CD14-positive monocyte (primary cell): ENCODE measurements at regions not wholly inside any gene's neighbourhood (a gene's known extent, or its start where the extent isn't known, plus 50 kb on each side); places are given as distances from the start of the nearest gene placed in this dataset.

ENCODE experiments used
- DNase-seq, 3 donors: peaks; one replicate each; pipeline ENCODE4 v3.0.0-alpha.2; 2011 to 2022
- H2AFZ ChIP-seq: 2 replicates; pipeline ENCODE4 v1.6.0; 2012; ENCODE audit warnings: mild to moderate bottlenecking, low read depth, low read length, inconsistent platforms; ENCODE audit not compliant: insufficient read depth, poor library complexity, severe bottlenecking
- H3K27ac ChIP-seq, 2 donors: 1 replicate in 1 of 2; 2 replicates in 1 of 2; pipeline ENCODE4 v1.5.1; 2012 to 2013; ENCODE audit warnings: low read length in 2 of 2, control low read depth in 1 of 2, inconsistent platforms in 1 of 2, low read depth in 1 of 2, mild to moderate bottlenecking in 1 of 2
- H3K27me3 ChIP-seq, 2 donors: one replicate each; pipeline versions ENCODE4 v1.6.0 to v1.6.1; 2011 to 2013; ENCODE audit warnings: low read length in 2 of 2; ENCODE audit not compliant: control insufficient read depth in 2 of 2, insufficient read depth in 2 of 2
- H3K36me3 ChIP-seq, 2 donors: replicated peaks in 1 of 2; 1 replicate in 1 of 2; 2 replicates in 1 of 2; pipeline versions ENCODE4 v1.5.1 to v1.6.1; 2012 to 2013; ENCODE audit warnings: low read length in 2 of 2, control low read depth in 1 of 2, inconsistent platforms in 1 of 2, mild to moderate bottlenecking in 1 of 2; ENCODE audit not compliant: insufficient read depth in 2 of 2, control insufficient read depth in 1 of 2
- H3K4me1 ChIP-seq, 2 donors: 1 replicate in 1 of 2; 2 replicates in 1 of 2; pipeline versions ENCODE4 v1.5.1 to v1.6.1; 2012 to 2013; ENCODE audit warnings: low read length in 2 of 2, control low read depth in 1 of 2, inconsistent platforms in 1 of 2, mild to moderate bottlenecking in 1 of 2, moderate library complexity in 1 of 2; ENCODE audit not compliant: insufficient read depth in 2 of 2, control insufficient read depth in 1 of 2
- H3K4me2 ChIP-seq: replicated peaks from 2 replicates; pipeline ENCODE3; 2012; ENCODE audit warnings: low read length, moderate library complexity, mild to moderate bottlenecking; ENCODE audit not compliant: poor library complexity, severe bottlenecking; ENCODE audit errors: extremely low read depth
- H3K4me3 ChIP-seq, 3 experiments: fragments of 200-600 bp in 1 of 3; sonication (generic) in 1 of 3; replicated peaks in 1 of 3; 1 replicate in 2 of 3; 2 replicates in 1 of 3; pipeline ENCODE4 v1.5.1; 2011 to 2013; ENCODE audit warnings: low read length in 3 of 3, mild to moderate bottlenecking in 3 of 3, control low read depth in 2 of 3, low read depth in 2 of 3, inconsistent platforms in 1 of 3, moderate library complexity in 1 of 3
- H3K79me2 ChIP-seq: 2 replicates; pipeline ENCODE4 v1.6.0; 2012; ENCODE audit warnings: mild to moderate bottlenecking, control low read depth, inconsistent platforms, low read length, moderate library complexity; ENCODE audit not compliant: insufficient read depth
- H3K9ac ChIP-seq: 2 replicates; pipeline ENCODE4 v1.6.0; 2017; ENCODE audit warnings: low read length, mild to moderate bottlenecking; ENCODE audit not compliant: insufficient read depth, poor library complexity, severe bottlenecking
- H3K9me3 ChIP-seq, 2 donors: replicated peaks in 1 of 2; 1 replicate in 1 of 2; 2 replicates in 1 of 2; pipeline versions ENCODE4 v1.5.1 to v1.6.1; 2012 to 2013; ENCODE audit warnings: low read length in 2 of 2, control low read depth in 1 of 2; ENCODE audit not compliant: control insufficient read depth in 1 of 2, insufficient read depth in 1 of 2
- H4K20me1 ChIP-seq: 2 replicates; pipeline ENCODE4 v1.6.0; 2012; ENCODE audit warnings: mild to moderate bottlenecking, low read length, control low read depth, moderate library complexity; ENCODE audit not compliant: insufficient read depth
- H3K27ac Mint-ChIP-seq, 7 donors: one replicate each; pipeline ENCODE4 v1.8.0; 2020; ENCODE audit warnings: mild to moderate bottlenecking in 7 of 7, mixed read lengths in 7 of 7, moderate library complexity in 6 of 7, inconsistent platforms in 2 of 7
- H3K27me3 Mint-ChIP-seq, 3 donors: one replicate each; pipeline ENCODE4 v1.8.0; 2021 to 2022; ENCODE audit warnings: low read depth in 3 of 3, mild to moderate bottlenecking in 3 of 3, mixed read lengths in 3 of 3, moderate library complexity in 3 of 3, inconsistent platforms in 1 of 3
- H3K36me3 Mint-ChIP-seq, 2 donors: one replicate each; pipeline ENCODE4 v1.8.0; 2020; ENCODE audit warnings: mixed read lengths in 2 of 2, inconsistent platforms in 1 of 2, mild to moderate bottlenecking in 1 of 2
- H3K4me1 Mint-ChIP-seq: one replicate; pipeline ENCODE4 v1.8.0; 2020; ENCODE audit warnings: mild to moderate bottlenecking, mixed read lengths
- H3K4me3 Mint-ChIP-seq, 2 donors: one replicate each; pipeline ENCODE4 v1.8.0; 2020; ENCODE audit warnings: mild to moderate bottlenecking in 2 of 2, mixed read lengths in 2 of 2, moderate library complexity in 1 of 2
- H3K9me3 Mint-ChIP-seq, 7 donors: one replicate each; pipeline ENCODE4 v1.8.0; 2020 to 2022; ENCODE audit warnings: mixed read lengths in 7 of 7, mild to moderate bottlenecking in 6 of 7, moderate library complexity in 6 of 7, inconsistent platforms in 2 of 7
- WGBS: methylation state at CpG from one replicate; pipeline ENCODE4 v1.1.5; 2013; ENCODE audit warnings: missing lambda C conversion rate; ENCODE audit not compliant: insufficient coverage; 5-methylcytosine and 5-hydroxymethylcytosine counted together
- intact Hi-C, 2 donors: fragments of 100-400 bp; cut with micrococcal nuclease; formaldehyde crosslinking; loops; one replicate each; pipeline versions ENCODE4 v1.15.0 to v1.15.1; 2023
- TF ChIP-seq, protein P1 (sequence below): fragments of 200-600 bp; IDR thresholded peaks from one replicate; pipeline ENCODE4 v1.8.0; 2022; ENCODE audit warnings: antibody characterized with exemption, mild to moderate bottlenecking

DNA sequence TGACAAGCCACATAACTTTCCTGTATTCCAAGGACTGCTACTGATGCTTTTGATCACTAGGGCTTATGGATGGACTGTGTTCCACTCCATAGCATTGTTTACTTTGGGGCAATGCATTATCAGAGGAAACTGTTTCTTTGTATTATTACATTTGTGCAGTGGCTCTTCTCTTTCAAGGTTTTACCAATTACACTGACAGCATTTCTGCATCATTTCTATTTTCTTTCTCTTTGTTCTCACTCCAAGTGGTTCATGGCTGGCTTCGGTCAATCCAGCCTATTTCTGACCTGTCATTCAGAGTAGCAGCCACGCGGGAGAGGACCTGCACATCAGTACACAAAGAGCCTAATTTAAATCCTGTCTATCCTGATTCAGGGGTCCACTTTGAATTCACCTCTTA, 711.0 kb downstream of the TLE4 start:
- TF ChIP-seq, protein P1, sequence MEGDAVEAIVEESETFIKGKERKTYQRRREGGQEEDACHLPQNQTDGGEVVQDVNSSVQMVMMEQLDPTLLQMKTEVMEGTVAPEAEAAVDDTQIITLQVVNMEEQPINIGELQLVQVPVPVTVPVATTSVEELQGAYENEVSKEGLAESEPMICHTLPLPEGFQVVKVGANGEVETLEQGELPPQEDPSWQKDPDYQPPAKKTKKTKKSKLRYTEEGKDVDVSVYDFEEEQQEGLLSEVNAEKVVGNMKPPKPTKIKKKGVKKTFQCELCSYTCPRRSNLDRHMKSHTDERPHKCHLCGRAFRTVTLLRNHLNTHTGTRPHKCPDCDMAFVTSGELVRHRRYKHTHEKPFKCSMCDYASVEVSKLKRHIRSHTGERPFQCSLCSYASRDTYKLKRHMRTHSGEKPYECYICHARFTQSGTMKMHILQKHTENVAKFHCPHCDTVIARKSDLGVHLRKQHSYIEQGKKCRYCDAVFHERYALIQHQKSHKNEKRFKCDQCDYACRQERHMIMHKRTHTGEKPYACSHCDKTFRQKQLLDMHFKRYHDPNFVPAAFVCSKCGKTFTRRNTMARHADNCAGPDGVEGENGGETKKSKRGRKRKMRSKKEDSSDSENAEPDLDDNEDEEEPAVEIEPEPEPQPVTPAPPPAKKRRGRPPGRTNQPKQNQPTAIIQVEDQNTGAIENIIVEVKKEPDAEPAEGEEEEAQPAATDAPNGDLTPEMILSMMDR: no peak
- Histone ChIP-seq H3K9ac (no peak overlapping the region), H3K79me2 (no peaks in the 10 kb centered on the region), H4K20me1 (no peaks in the 10 kb centered on the region), H3K36me3 (no peaks in the 10 kb centered on the region), H3K4me1 (no peaks in the 10 kb centered on the region), H2AFZ (no peak overlapping the region), H3K27ac (no peak overlapping the region), H3K9me3 (no peaks in the 10 kb centered on the region), H3K4me2 (no peak overlapping the region), H3K4me3 (no peak overlapping the region), H3K27me3 (no peaks in the 10 kb centered on the region)
- no peak for DNase-seq
- H3K27me3 Mint-ChIP-seq: peaks cover 0 to 1% (median 0%) of the 10 kb centered on the region in 3 donors
- intact Hi-C loops: no loop called here
- WGBS: 48% methylated on average over 3 of the region's 3 CpGs
- H3K27ac Mint-ChIP-seq: peak overlapping the region in 1 of 7 donors; percentile 11
- H3K4me1 Mint-ChIP-seq: no peaks in the 10 kb centered on the region
- no peak overlapping the region for H3K4me3 Mint-ChIP-seq
- H3K9me3 Mint-ChIP-seq: peaks cover 0 to 3% (median under 1%) of the 10 kb centered on the region in 7 donors
- no peaks in the 10 kb centered on the region for H3K36me3 Mint-ChIP-seq

DNA sequence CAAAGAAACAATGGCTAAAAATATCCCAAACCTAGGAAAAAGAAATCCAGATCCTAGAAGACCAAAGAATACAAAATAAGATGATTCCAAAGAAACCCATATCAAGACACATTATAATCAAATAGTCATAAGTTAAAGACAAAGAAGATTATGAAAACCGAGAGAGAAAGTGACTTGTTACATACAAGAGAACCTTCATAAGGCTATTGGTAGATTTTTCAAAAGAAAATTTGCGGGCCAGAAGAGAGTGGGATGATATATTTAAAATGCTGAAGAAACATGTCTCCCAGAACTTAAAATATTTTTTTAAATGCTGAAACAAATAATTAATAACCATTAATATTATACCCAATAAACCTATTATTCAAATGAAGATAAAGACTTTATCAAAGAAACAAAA, 687.3 kb downstream of the TLE4 start:
- Histone ChIP-seq H3K36me3 (no peaks in the 10 kb centered on the region), H3K9ac (no peak overlapping the region), H4K20me1 (no peaks in the 10 kb centered on the region), H2AFZ (no peak overlapping the region), H3K9me3 (peaks cover 2 to 23% of the 10 kb centered on the region in 2 donors), H3K4me1 (no peaks in the 10 kb centered on the region), H3K79me2 (no peaks in the 10 kb centered on the region), H3K4me2 (no peak overlapping the region), H3K4me3 (no peak overlapping the region), H3K27me3 (no peaks in the 10 kb centered on the region), H3K27ac (no peak overlapping the region)
- no peak for DNase-seq
- Mint-ChIP-seq H3K36me3 (no peaks in the 10 kb centered on the region), H3K27ac (no peak overlapping the region), H3K27me3 (no peaks in the 10 kb centered on the region), H3K9me3 (peaks cover 0 to 14% (median 9%) of the 10 kb centered on the region in 7 donors), H3K4me1 (no peaks in the 10 kb centered on the region), H3K4me3 (no peak overlapping the region)
- TF ChIP-seq, protein P1: no peak
- intact Hi-C loops: no loop called here
- WGBS: no CpG with 5 or more reads among the region's 2 CpGs
